Tibial artery (tissue), 4 donors: ENCODE measurements at regions not wholly inside any gene's neighbourhood (a gene's known extent, or its start where the extent isn't known, plus 50 kb on each side); places are given as distances from the start of the nearest gene placed in this dataset.

Source experiments
- DNase-seq, 2 donors: peaks; one replicate each; pipeline ENCODE4 v3.0.0-alpha.2; 2019
- H3K27ac ChIP-seq, 2 donors: fragments of 200-600 bp; sonication (generic) in 1 of 2; 1 replicate in 1 of 2; 2 replicates in 1 of 2; pipeline ENCODE4 v1.5.1; 2018 to 2019; ENCODE audit warnings: mild to moderate bottlenecking in 1 of 2
- H3K27me3 ChIP-seq, 2 donors: fragments of 200-600 bp; sonication (generic) in 1 of 2; one replicate each; pipeline versions ENCODE4 v1.5.1 to v1.6.0; 2016 to 2019
- H3K36me3 ChIP-seq, 3 donors: fragments of 200-600 bp; sonication (generic) in 2 of 3; one replicate each; pipeline ENCODE4 v1.5.1; 2016 to 2019; ENCODE audit warnings: mild to moderate bottlenecking in 2 of 3
- H3K4me1 ChIP-seq, 4 donors: fragments of 200-600 bp; sonication (generic) in 2 of 4; 1 replicate in 3 of 4; 2 replicates in 1 of 4; pipeline ENCODE4 v1.5.1; 2016 to 2019
- H3K4me3 ChIP-seq, 2 donors: fragments of 200-600 bp; sonication (generic) in 1 of 2; 1 replicate in 1 of 2; 2 replicates in 1 of 2; pipeline ENCODE4 v1.5.1; 2018 to 2019; ENCODE audit warnings: mild to moderate bottlenecking in 2 of 2
- H3K9me3 ChIP-seq, 3 donors: fragments of 200-600 bp; sonication (generic) in 1 of 3; one replicate each; pipeline ENCODE4 v1.5.1; 2016 to 2019
- CTCF ChIP-seq, 2 experiments: fragments of 200-600 bp in 1 of 2; fragments of 450-650 bp in 1 of 2; IDR thresholded peaks; one replicate each; pipeline ENCODE4 v1.5.1; 2017 to 2019; ENCODE audit warnings: antibody characterized with exemption in 2 of 2, mild to moderate bottlenecking in 1 of 2, moderate library complexity in 1 of 2
- intact Hi-C: fragments of 100-400 bp; cut with DNase I; formaldehyde crosslinking; loops from one replicate; pipeline ENCODE4 v1.15.0; 2023; ENCODE audit warnings: low total_unique reads

GRCh38 chr5:125413496-125414274, 667.2 kb upstream of the ZNF608 start:
- DNase-seq: no peak
- H3K36me3 ChIP-seq: no peaks in the 10 kb centered on the region
- H3K4me1 ChIP-seq: peaks cover 0 to 47% (median 29%) of the 10 kb centered on the region in 4 donors
- H3K9me3 ChIP-seq: no peaks in the 10 kb centered on the region
- intact Hi-C loops: no loop called here
- H3K27ac ChIP-seq: no peak overlapping the region
- no peak for TF ChIP-seq CTCF (IDR thresholded peaks at IDR 0.05)
- H3K4me3 ChIP-seq: no peak overlapping the region
- H3K27me3 ChIP-seq: no peaks in the 10 kb centered on the region

- no peak overlapping the region for H3K27ac ChIP-seq
- no peaks in the 10 kb centered on the region for H3K9me3 ChIP-seq
- H3K36me3 ChIP-seq: no peaks in the 10 kb centered on the region
- H3K4me1 ChIP-seq: peaks cover 0 to 33% (median 18%) of the 10 kb centered on the region in 4 donors
- no peak for DNase-seq
- H3K27me3 ChIP-seq: no peaks in the 10 kb centered on the region
- intact Hi-C loops: no loop called here
- TF ChIP-seq CTCF (IDR thresholded peaks at IDR 0.05): no peak
- no peak overlapping the region for H3K4me3 ChIP-seq
Measured at GRCh38 chr5:125415126-125415525, 668.7 kb upstream of the ZNF608 start.

GRCh38 chr5:125416055-125416454, 669.6 kb upstream of the ZNF608 start:
- Histone ChIP-seq H3K36me3 (no peaks in the 10 kb centered on the region), H3K27me3 (no peaks in the 10 kb centered on the region), H3K9me3 (no peaks in the 10 kb centered on the region), H3K27ac (no peak overlapping the region), H3K4me3 (no peak overlapping the region), H3K4me1 (peaks cover 0 to 24% (median 15%) of the 10 kb centered on the region in 4 donors)
- TF ChIP-seq CTCF (IDR thresholded peaks at IDR 0.05): no peak
- intact Hi-C loops: no loop called here
- no peak for DNase-seq

- H3K4me3 ChIP-seq: no peak overlapping the region
- H3K4me1 ChIP-seq: no peaks in the 10 kb centered on the region
- H3K9me3 ChIP-seq: no peaks in the 10 kb centered on the region
- intact Hi-C loops: no loop called here
- no peak for DNase-seq
- no peak for TF ChIP-seq CTCF (IDR thresholded peaks at IDR 0.05)
- no peaks in the 10 kb centered on the region for H3K27me3 ChIP-seq
- no peaks in the 10 kb centered on the region for H3K36me3 ChIP-seq
- H3K27ac ChIP-seq: no peak overlapping the region
Measured at GRCh38 chr5:125421006-125421405, 674.6 kb upstream of the ZNF608 start.

- Histone ChIP-seq H3K27me3 (no peaks in the 10 kb centered on the region), H3K4me1 (no peaks in the 10 kb centered on the region), H3K36me3 (no peaks in the 10 kb centered on the region), H3K27ac (no peak overlapping the region), H3K4me3 (no peak overlapping the region), H3K9me3 (no peaks in the 10 kb centered on the region)
- no peak for DNase-seq
- intact Hi-C loops: no loop called here
- no peak for TF ChIP-seq CTCF (IDR thresholded peaks at IDR 0.05)
Measured at GRCh38 chr5:125422342-125422741, 675.9 kb upstream of the ZNF608 start.
